Right lobe of liver (tissue), 6 donors: ENCODE measurements at regions not wholly inside any gene's neighbourhood (a gene's known extent, or its start where the extent isn't known, plus 50 kb on each side); places are given as distances from the start of the nearest gene placed in this dataset.

Experiments used
- ATAC-seq, 4 donors: fragments of 200-7000 bp; cut with Tn5 transposase; one replicate each; pipeline ENCODE4 v1.9.1; 2020; ENCODE audit warnings: mild to moderate bottlenecking in 4 of 4, moderate library complexity in 4 of 4
- DNase-seq, 3 donors: peaks; one replicate each; pipeline ENCODE4 v3.0.0-alpha.2; 2020
- H3K27ac ChIP-seq, 3 donors: fragments of 200-600 bp; one replicate each; pipeline ENCODE4 v1.8.0; 2022
- H3K27me3 ChIP-seq, 2 donors: fragments of 200-600 bp; one replicate each; pipeline ENCODE4 v1.8.0; 2022
- H3K36me3 ChIP-seq, 4 donors: fragments of 200-600 bp; sonication (generic) in 1 of 4; one replicate each; pipeline versions ENCODE4 v1.5.1 to v1.8.0; 2017 to 2022; ENCODE audit warnings: control low read depth in 1 of 4
- H3K4me1 ChIP-seq, 4 donors: fragments of 200-600 bp; sonication (generic) in 1 of 4; one replicate each; pipeline versions ENCODE4 v1.5.1 to v1.8.0; 2017 to 2022; ENCODE audit warnings: control low read depth in 1 of 4
- H3K4me3 ChIP-seq, 3 donors: fragments of 200-600 bp; one replicate each; pipeline ENCODE4 v1.8.0; 2022
- H3K9me3 ChIP-seq, 4 donors: fragments of 200-600 bp; sonication (generic) in 1 of 4; one replicate each; pipeline versions ENCODE4 v1.5.1 to v1.8.0; 2017 to 2022; ENCODE audit warnings: control low read depth in 1 of 4
- POLR2A ChIP-seq: fragments of 450-650 bp; IDR thresholded peaks from one replicate; pipeline ENCODE4 v1.6.1; 2017; ENCODE audit warnings: antibody characterized with exemption, mild to moderate bottlenecking
- WGBS: methylation state at CpG from one replicate; pipeline ENCODE4 v1.1.6; 2018; ENCODE audit warnings: low coverage, low lambda C conversion rate; ENCODE audit not compliant: insufficient coverage; ENCODE audit errors: missing lambda C conversion rate; 5-methylcytosine and 5-hydroxymethylcytosine counted together
- intact Hi-C, 2 donors: fragments of 100-400 bp; cut with DNase I; formaldehyde crosslinking; loops; one replicate each; pipeline versions ENCODE4 v1.11.2 to v1.14.1; 2022
- TF ChIP-seq, protein P1 (sequence below), 4 donors: fragments of 200-600 bp in 3 of 4; fragments of 450-650 bp in 1 of 4; IDR thresholded peaks; one replicate each; pipeline versions ENCODE4 v1.5.1 to v1.8.0; 2016 to 2022; ENCODE audit warnings: antibody characterized with exemption in 4 of 4, mild to moderate bottlenecking in 2 of 4
- donor health status: DM: no; HTN: yes; CAD: no.
- donor health status: DM: no; HTN: no; CAD: no.
- donor health status: DM: no; HTN: no; CAD: no.
- donor health status: DM: no; HTN: yes; CAD: no.
- donor health status: DM: no; HTN: yes; CAD: no.

DNA sequence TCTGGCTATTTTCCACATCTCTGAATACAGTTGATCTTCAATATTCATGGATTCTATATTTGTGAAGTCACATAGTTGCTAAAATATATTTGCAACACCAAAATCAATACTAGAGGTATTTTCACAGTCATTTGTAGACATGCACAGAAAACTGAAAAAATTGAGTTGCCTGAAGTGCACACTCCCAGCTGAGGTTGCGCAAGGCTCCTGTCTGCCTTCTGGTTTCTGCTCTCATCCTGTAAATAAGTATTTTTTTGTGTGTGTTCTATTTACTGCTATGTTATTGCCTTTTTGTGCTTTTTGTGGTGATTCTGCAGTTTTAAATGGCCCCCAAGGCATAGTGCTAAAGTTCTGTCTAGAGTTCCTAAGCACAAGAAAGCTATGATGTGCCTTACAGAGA is 371.1 kb upstream of the GRAMD2B start:
- no peak for TF ChIP-seq POLR2A
- TF ChIP-seq, protein P1, sequence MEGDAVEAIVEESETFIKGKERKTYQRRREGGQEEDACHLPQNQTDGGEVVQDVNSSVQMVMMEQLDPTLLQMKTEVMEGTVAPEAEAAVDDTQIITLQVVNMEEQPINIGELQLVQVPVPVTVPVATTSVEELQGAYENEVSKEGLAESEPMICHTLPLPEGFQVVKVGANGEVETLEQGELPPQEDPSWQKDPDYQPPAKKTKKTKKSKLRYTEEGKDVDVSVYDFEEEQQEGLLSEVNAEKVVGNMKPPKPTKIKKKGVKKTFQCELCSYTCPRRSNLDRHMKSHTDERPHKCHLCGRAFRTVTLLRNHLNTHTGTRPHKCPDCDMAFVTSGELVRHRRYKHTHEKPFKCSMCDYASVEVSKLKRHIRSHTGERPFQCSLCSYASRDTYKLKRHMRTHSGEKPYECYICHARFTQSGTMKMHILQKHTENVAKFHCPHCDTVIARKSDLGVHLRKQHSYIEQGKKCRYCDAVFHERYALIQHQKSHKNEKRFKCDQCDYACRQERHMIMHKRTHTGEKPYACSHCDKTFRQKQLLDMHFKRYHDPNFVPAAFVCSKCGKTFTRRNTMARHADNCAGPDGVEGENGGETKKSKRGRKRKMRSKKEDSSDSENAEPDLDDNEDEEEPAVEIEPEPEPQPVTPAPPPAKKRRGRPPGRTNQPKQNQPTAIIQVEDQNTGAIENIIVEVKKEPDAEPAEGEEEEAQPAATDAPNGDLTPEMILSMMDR (IDR thresholded peaks at IDR 0.05), result no peak
- H3K27me3 ChIP-seq, result no peaks in the 10 kb centered on the region
- H3K9me3 ChIP-seq, result peaks cover 0 to 4% (median 0%) of the 10 kb centered on the region in 4 donors
- ATAC-seq (peak in 1 of 4 donors; percentile 25), DNase-seq (peak in 1 of 3 donors; percentile 20)
- intact Hi-C loops, result no loop called here
- H3K4me3 ChIP-seq, result no peak overlapping the region
- H3K27ac ChIP-seq, result no peak overlapping the region
- WGBS, result 91% methylated on average over 1 of the region's 1 CpG
- H3K4me1 ChIP-seq, result no peaks in the 10 kb centered on the region
- no peaks in the 10 kb centered on the region for H3K36me3 ChIP-seq

DNA sequence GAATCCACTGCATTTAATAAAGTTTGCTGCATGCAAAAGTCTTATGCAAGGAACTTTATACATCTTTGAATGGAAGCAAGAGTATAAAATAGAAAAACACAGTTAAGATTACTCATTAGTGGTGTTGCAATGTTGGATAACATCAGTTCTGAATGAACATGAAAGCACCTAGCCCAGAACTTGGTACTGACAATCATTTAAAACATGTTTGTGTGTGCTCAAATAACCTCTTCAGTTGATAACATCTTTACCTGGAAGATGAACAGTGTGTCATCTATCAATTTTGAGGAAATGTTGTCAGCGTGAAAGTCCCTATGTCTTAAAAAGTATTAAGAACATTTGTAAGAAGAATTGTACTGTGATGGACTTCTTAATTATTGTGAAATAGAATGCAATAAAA is 370.4 kb upstream of the GRAMD2B start:
- DNase-seq, result no peak
- Histone ChIP-seq H3K36me3 (no peaks in the 10 kb centered on the region), H3K27me3 (no peaks in the 10 kb centered on the region), H3K4me3 (no peak overlapping the region), H3K9me3 (peaks cover 0 to 4% (median 0%) of the 10 kb centered on the region in 4 donors), H3K4me1 (no peaks in the 10 kb centered on the region), H3K27ac (no peak overlapping the region)
- TF ChIP-seq POLR2A, result no peak
- TF ChIP-seq, protein P1 (IDR thresholded peaks at IDR 0.05), result no peak
- WGBS, result 83% methylated on average over 1 of the region's 1 CpG
- intact Hi-C loops, result no loop called here
- no peak for ATAC-seq

- H3K27me3 ChIP-seq, result no peaks in the 10 kb centered on the region
- H3K27ac ChIP-seq, result no peak overlapping the region
- no peak for ATAC-seq
- TF ChIP-seq POLR2A, result no peak
- TF ChIP-seq, protein P1 (IDR thresholded peaks at IDR 0.05), result no peak
- intact Hi-C loops, result no loop called here
- H3K36me3 ChIP-seq, result no peaks in the 10 kb centered on the region
- peaks cover 0 to 4% (median 0%) of the 10 kb centered on the region in 4 donors for H3K9me3 ChIP-seq
- no peaks in the 10 kb centered on the region for H3K4me1 ChIP-seq
- WGBS, result 92% methylated on average over 2 of the region's 2 CpGs
- no peak for DNase-seq
- H3K4me3 ChIP-seq, result no peak overlapping the region
Observed at GRCh38 chr5:126053630-126054029, 369.6 kb upstream of the GRAMD2B start.

GRCh38 chr5:126054577-126055347 is 368.4 kb upstream of the GRAMD2B start:
- DNase-seq (no peak), ATAC-seq (no peak)
- WGBS, result 45% methylated on average over 10 of the region's 10 CpGs

More at GRCh38 chr5:126054577-126055347, 368.4 kb upstream of the GRAMD2B start:
- no peaks in the 10 kb centered on the region for H3K36me3 ChIP-seq
- intact Hi-C loops, result no loop called here
- TF ChIP-seq, protein P1 (IDR thresholded peaks at IDR 0.05), result no peak
- no peak for TF ChIP-seq POLR2A
- H3K4me1 ChIP-seq, result no peaks in the 10 kb centered on the region
- H3K27me3 ChIP-seq, result no peaks in the 10 kb centered on the region
- no peak overlapping the region for H3K4me3 ChIP-seq
- H3K9me3 ChIP-seq, result peaks cover 0 to 4% (median 0%) of the 10 kb centered on the region in 4 donors
- H3K27ac ChIP-seq, result no peak overlapping the region
